K562 (cell line): ENCODE measurements at regions not wholly inside any gene's neighbourhood (a gene's known extent, or its start where the extent isn't known, plus 50 kb on each side); places are given as distances from the start of the nearest gene placed in this dataset.

Experiments
- BHLHE40 ChIP-seq: IDR thresholded peaks from 2 replicates; pipeline ENCODE4 v1.6.1; 2011; ENCODE audit warnings: low read length, improper control_type of control experiment
- BRCA1 ChIP-seq, 2 experiments: fragments of 450-650 bp in 1 of 2; sonication (generic) in 1 of 2; formaldehyde crosslinking in 1 of 2; IDR thresholded peaks; 2 replicates each; pipeline versions ENCODE4 v1.5.0 to v1.6.1; 2017 to 2020; ENCODE audit warnings: mild to moderate bottlenecking in 1 of 2, missing genetic modification reagents in 1 of 2
- CXXC5 ChIP-seq: fragments of 250-450 bp; sonication (Bioruptor Pico); IDR thresholded peaks from 2 replicates; pipeline ENCODE4 v1.8.0; 2022; ENCODE audit warnings: inconsistent platforms, mild to moderate bottlenecking, moderate library complexity
- DEAF1 ChIP-seq: fragments of 450-650 bp; formaldehyde crosslinking; IDR thresholded peaks from 2 replicates; pipeline ENCODE4 v1.4.0; 2020; ENCODE audit warnings: mild to moderate bottlenecking, moderate library complexity
- FIP1L1 ChIP-seq: fragments of 200-400 bp; formaldehyde crosslinking; IDR thresholded peaks from 2 replicates; pipeline ENCODE4 v1.6.1; 2018; ENCODE audit warnings: mild to moderate bottlenecking, low read depth, low read length; ENCODE audit not compliant: poor library complexity, severe bottlenecking
- GATA2 ChIP-seq: sonication (generic); formaldehyde crosslinking; IDR thresholded peaks from 2 replicates; pipeline ENCODE4 v1.4.0; 2020; ENCODE audit warnings: mild to moderate bottlenecking, missing genetic modification reagents
- JUNB ChIP-seq: fragments of 450-650 bp; formaldehyde crosslinking; conservative IDR thresholded peaks from 2 replicates; pipeline ENCODE4 v1.4.0; 2020; ENCODE audit warnings: mild to moderate bottlenecking
- LARP7 ChIP-seq: fragments of 450-650 bp; IDR thresholded peaks from 2 replicates; pipeline ENCODE4 v1.6.1; 2016
- MAZ ChIP-seq, 2 experiments: fragments of 450-650 bp in 1 of 2; sonication (generic) in 1 of 2; formaldehyde crosslinking; IDR thresholded peaks in 1 of 2; conservative IDR thresholded peaks in 1 of 2; 2 replicates each; pipeline versions ENCODE4 v1.4.0 to v1.5.0; 2020; ENCODE audit warnings: mild to moderate bottlenecking in 1 of 2, missing genetic modification reagents in 1 of 2
- MLLT1 ChIP-seq, 2 experiments: fragments of 450-650 bp; IDR thresholded peaks; 2 replicates each; pipeline ENCODE4 v1.6.1; 2016
- NFRKB ChIP-seq: fragments of 450-650 bp; IDR thresholded peaks from 2 replicates; pipeline ENCODE4 v1.6.1; 2016; ENCODE audit warnings: low read depth
- NR2C1 ChIP-seq, 2 experiments: fragments of 450-650 bp; IDR thresholded peaks; 2 replicates each; pipeline ENCODE4 v1.6.1; 2017; ENCODE audit warnings: mild to moderate bottlenecking in 2 of 2, antibody characterized with exemption in 1 of 2, inconsistent platforms in 1 of 2, missing compliant biosample characterization in 1 of 2, missing genetic modification characterization in 1 of 2
- NR3C1 ChIP-seq: sonication (generic); formaldehyde crosslinking; IDR thresholded peaks from 2 replicates; pipeline ENCODE4 v1.8.1; 2022; ENCODE audit warnings: missing genetic modification reagents
- RNF2 ChIP-seq: sonication (generic); IDR thresholded peaks from 2 replicates; pipeline ENCODE4 v1.6.1; 2016
- SPI1 ChIP-seq: IDR thresholded peaks from 2 replicates; pipeline ENCODE4 v1.6.1; 2011; ENCODE audit warnings: low read depth, low read length, control low read depth, borderline replicate concordance
- TBL1XR1 ChIP-seq, 2 experiments: IDR thresholded peaks; 2 replicates each; pipeline ENCODE4 v1.6.1; 2012; ENCODE audit warnings: improper control_type of control experiment in 2 of 2, low read length in 2 of 2, mild to moderate bottlenecking in 1 of 2
- TCF3 ChIP-seq: sonication (generic); formaldehyde crosslinking; IDR thresholded peaks from 2 replicates; pipeline ENCODE4 v1.4.0; 2020; ENCODE audit warnings: mild to moderate bottlenecking, missing genetic modification reagents
- TFAP4 ChIP-seq: sonication (generic); formaldehyde crosslinking; IDR thresholded peaks from 2 replicates; pipeline ENCODE4 v1.8.0; 2022; ENCODE audit warnings: missing genetic modification reagents, mild to moderate bottlenecking, moderate library complexity, borderline replicate concordance
- ZBTB7A ChIP-seq: IDR thresholded peaks from 2 replicates; pipeline ENCODE4 v1.6.1; 2011; ENCODE audit warnings: low read depth, mild to moderate bottlenecking, low read length, moderate library complexity, borderline replicate concordance; ENCODE audit not compliant: control insufficient read depth
- ZNF197 ChIP-seq: fragments of 200-800 bp; sonication (Bioruptor generic); IDR thresholded peaks from 2 replicates; pipeline ENCODE4 v1.6.1; 2016; ENCODE audit warnings: low read depth, missing genetic modification characterization, missing compliant biosample characterization
- ZNF253 ChIP-seq: fragments of 250-450 bp; sonication (Bioruptor Pico); conservative IDR thresholded peaks from 2 replicates; pipeline ENCODE4 v1.6.1; 2021; ENCODE audit warnings: mild to moderate bottlenecking
- ZNF639 ChIP-seq, 2 experiments: fragments of 200-800 bp in 1 of 2; sonication (Bioruptor generic) in 1 of 2; sonication (generic) in 1 of 2; formaldehyde crosslinking in 1 of 2; IDR thresholded peaks in 1 of 2; conservative IDR thresholded peaks in 1 of 2; 2 replicates each; pipeline versions ENCODE4 v1.5.0 to v1.6.1; 2016 to 2020; ENCODE audit warnings: missing compliant biosample characterization in 1 of 2, missing genetic modification characterization in 1 of 2, missing genetic modification reagents in 1 of 2

- TF ChIP-seq LARP7 = no peak
- no peak for TF ChIP-seq FIP1L1
- TF ChIP-seq CXXC5 (CRISPR knock-in tag) = peak; percentile 7; the same call in 1 of the 2 replicates
- TF ChIP-seq MLLT1 (IDR thresholded peaks at IDR 0.05) = peak in 1 of 2 experiments; percentile 26; a peak in 1 of 4 replicates
- TF ChIP-seq ZNF253 (CRISPR knock-in tag) = no peak
- no peak for TF ChIP-seq ZNF197
- TF ChIP-seq BRCA1 (IDR thresholded peaks at IDR 0.05) = no peak
- no peak for TF ChIP-seq BRCA1 (CRISPR knock-in tag; IDR thresholded peaks at IDR 0.05)
- TF ChIP-seq RNF2 = peak; percentile 58; the same call in 1 of the 2 replicates
- 0 out of 2 replicates have a peak, but pooled peaks have one; percentile 16 for TF ChIP-seq DEAF1 (CRISPR knock-in tag)
- TF ChIP-seq TBL1XR1 (IDR thresholded peaks at IDR 0.05; ENCODE audit: low read length in 2 of 2) = peak in 1 of 2 experiments; percentile 61; a peak in 2 of 4 replicates
- TF ChIP-seq SPI1 = 0 out of 2 replicates have a peak, but pooled peaks have one; percentile 21
- peak; percentile 27 to 52; a peak in 1 of 4 replicates for TF ChIP-seq MAZ (CRISPR knock-in tag; conservative IDR thresholded peaks at IDR 0.05 in 1 of 2, IDR thresholded peaks at IDR 0.05 in 1 of 2)
- TF ChIP-seq GATA2 (CRISPR knock-in tag) = peak; percentile 71
- peak; percentile 45; the same call in 1 of the 2 replicates for TF ChIP-seq TFAP4 (CRISPR knock-in tag)
- TF ChIP-seq NFRKB = no peak
- no peak for TF ChIP-seq ZBTB7A
- no peak for TF ChIP-seq NR3C1 (CRISPR knock-in tag)
- peak; percentile 73 for TF ChIP-seq JUNB (CRISPR knock-in tag)
- TF ChIP-seq TCF3 (CRISPR knock-in tag) = 0 out of 2 replicates have a peak, but pooled peaks have one; percentile 11
- peak in 1 of 2 experiments; percentile 59; a peak in 1 of 4 replicates for TF ChIP-seq ZNF639 (CRISPR knock-in tag; conservative IDR thresholded peaks at IDR 0.05 in 1 of 2, IDR thresholded peaks at IDR 0.05 in 1 of 2)
- no peak for TF ChIP-seq NR2C1 (IDR thresholded peaks at IDR 0.05)
- 0 out of 2 replicates have a peak, but pooled peaks have one; percentile 14 for TF ChIP-seq NR2C1 (tag; IDR thresholded peaks at IDR 0.05)
- no peak for TF ChIP-seq BHLHE40
Measured at GRCh38 chr2:12176623-12177454, 430.4 kb downstream of the LPIN1 start (continued).
